ENCODE measurements at regions not wholly inside any gene's neighbourhood (a gene's known extent, or its start where the extent isn't known, plus 50 kb on each side); places are given as distances from the start of the nearest gene placed in this dataset.

DNA sequence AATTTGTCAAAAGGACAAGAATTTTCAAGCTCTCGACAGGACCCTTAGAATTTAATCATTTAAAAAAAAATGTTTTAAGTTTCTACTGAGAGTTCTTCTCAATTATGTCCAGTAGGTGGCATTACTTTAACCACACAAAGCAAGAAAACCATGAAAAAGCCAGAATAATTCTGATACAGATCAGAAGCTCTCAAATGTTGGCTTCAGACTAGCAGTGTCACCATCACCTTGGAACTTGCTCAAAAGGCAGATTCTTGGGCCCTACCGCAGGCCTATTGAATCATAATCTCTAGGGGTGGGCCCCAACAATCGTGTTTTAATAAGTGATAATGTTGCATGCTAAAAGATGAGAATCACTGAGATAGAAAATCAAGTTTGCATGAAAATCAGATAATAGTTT is 99.5 kb upstream of the KCNMB2 start (continued):
- TF ChIP-seq, protein P1, sequence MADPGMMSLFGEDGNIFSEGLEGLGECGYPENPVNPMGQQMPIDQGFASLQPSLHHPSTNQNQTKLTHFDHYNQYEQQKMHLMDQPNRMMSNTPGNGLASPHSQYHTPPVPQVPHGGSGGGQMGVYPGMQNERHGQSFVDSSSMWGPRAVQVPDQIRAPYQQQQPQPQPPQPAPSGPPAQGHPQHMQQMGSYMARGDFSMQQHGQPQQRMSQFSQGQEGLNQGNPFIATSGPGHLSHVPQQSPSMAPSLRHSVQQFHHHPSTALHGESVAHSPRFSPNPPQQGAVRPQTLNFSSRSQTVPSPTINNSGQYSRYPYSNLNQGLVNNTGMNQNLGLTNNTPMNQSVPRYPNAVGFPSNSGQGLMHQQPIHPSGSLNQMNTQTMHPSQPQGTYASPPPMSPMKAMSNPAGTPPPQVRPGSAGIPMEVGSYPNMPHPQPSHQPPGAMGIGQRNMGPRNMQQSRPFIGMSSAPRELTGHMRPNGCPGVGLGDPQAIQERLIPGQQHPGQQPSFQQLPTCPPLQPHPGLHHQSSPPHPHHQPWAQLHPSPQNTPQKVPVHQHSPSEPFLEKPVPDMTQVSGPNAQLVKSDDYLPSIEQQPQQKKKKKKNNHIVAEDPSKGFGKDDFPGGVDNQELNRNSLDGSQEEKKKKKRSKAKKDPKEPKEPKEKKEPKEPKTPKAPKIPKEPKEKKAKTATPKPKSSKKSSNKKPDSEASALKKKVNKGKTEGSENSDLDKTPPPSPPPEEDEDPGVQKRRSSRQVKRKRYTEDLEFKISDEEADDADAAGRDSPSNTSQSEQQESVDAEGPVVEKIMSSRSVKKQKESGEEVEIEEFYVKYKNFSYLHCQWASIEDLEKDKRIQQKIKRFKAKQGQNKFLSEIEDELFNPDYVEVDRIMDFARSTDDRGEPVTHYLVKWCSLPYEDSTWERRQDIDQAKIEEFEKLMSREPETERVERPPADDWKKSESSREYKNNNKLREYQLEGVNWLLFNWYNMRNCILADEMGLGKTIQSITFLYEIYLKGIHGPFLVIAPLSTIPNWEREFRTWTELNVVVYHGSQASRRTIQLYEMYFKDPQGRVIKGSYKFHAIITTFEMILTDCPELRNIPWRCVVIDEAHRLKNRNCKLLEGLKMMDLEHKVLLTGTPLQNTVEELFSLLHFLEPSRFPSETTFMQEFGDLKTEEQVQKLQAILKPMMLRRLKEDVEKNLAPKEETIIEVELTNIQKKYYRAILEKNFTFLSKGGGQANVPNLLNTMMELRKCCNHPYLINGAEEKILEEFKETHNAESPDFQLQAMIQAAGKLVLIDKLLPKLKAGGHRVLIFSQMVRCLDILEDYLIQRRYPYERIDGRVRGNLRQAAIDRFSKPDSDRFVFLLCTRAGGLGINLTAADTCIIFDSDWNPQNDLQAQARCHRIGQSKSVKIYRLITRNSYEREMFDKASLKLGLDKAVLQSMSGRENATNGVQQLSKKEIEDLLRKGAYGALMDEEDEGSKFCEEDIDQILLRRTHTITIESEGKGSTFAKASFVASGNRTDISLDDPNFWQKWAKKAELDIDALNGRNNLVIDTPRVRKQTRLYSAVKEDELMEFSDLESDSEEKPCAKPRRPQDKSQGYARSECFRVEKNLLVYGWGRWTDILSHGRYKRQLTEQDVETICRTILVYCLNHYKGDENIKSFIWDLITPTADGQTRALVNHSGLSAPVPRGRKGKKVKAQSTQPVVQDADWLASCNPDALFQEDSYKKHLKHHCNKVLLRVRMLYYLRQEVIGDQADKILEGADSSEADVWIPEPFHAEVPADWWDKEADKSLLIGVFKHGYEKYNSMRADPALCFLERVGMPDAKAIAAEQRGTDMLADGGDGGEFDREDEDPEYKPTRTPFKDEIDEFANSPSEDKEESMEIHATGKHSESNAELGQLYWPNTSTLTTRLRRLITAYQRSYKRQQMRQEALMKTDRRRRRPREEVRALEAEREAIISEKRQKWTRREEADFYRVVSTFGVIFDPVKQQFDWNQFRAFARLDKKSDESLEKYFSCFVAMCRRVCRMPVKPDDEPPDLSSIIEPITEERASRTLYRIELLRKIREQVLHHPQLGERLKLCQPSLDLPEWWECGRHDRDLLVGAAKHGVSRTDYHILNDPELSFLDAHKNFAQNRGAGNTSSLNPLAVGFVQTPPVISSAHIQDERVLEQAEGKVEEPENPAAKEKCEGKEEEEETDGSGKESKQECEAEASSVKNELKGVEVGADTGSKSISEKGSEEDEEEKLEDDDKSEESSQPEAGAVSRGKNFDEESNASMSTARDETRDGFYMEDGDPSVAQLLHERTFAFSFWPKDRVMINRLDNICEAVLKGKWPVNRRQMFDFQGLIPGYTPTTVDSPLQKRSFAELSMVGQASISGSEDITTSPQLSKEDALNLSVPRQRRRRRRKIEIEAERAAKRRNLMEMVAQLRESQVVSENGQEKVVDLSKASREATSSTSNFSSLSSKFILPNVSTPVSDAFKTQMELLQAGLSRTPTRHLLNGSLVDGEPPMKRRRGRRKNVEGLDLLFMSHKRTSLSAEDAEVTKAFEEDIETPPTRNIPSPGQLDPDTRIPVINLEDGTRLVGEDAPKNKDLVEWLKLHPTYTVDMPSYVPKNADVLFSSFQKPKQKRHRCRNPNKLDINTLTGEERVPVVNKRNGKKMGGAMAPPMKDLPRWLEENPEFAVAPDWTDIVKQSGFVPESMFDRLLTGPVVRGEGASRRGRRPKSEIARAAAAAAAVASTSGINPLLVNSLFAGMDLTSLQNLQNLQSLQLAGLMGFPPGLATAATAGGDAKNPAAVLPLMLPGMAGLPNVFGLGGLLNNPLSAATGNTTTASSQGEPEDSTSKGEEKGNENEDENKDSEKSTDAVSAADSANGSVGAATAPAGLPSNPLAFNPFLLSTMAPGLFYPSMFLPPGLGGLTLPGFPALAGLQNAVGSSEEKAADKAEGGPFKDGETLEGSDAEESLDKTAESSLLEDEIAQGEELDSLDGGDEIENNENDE (IDR thresholded peaks at IDR 0.05; ENCODE audit: insufficient replicate concordance, low read length) = no peak
